Fibroblast of skin of scalp (primary cell): ENCODE measurements at regions not wholly inside any gene's neighbourhood (a gene's known extent, or its start where the extent isn't known, plus 50 kb on each side); places are given as distances from the start of the nearest gene placed in this dataset.

Source experiments
- DNase-seq: peaks from one replicate; pipeline ENCODE4 v3.0.0-alpha.2; 2013

GRCh38 chr5:166358127-166358830, 1933.2 kb upstream of the WWC1 start:
- DNase-seq, result no peak

DNA sequence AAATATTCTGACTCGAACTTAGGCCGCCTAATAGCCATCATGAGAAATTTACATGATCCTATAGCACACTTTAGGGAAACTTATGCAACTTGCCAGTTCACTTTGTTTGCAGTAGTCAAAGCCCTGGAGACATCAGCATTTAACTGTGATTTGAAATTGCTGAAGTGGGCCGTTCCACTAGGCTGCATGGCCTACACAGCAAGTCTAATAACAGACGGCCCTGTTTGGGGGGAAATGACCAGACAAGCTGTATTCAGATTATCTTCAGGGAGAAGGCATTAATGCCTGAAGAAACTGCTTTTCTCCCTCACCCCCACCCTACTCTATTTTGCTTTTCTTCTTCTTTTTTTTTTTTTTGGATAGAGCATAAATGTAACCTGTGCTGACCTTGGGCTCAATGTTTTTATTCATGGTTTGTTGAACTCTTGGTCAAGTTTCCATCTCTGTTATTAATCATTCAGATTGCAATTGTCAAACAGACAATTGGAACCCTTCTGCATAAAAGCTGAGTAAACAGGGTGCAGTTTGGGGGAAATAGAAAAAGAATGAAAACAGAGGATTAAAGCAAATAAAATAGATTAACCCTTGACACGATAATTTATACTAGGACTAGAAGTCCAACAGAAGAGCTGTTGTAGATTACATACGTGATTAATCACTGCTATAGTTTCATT, 1928.2 kb upstream of the WWC1 start:
- no peak for DNase-seq

DNA sequence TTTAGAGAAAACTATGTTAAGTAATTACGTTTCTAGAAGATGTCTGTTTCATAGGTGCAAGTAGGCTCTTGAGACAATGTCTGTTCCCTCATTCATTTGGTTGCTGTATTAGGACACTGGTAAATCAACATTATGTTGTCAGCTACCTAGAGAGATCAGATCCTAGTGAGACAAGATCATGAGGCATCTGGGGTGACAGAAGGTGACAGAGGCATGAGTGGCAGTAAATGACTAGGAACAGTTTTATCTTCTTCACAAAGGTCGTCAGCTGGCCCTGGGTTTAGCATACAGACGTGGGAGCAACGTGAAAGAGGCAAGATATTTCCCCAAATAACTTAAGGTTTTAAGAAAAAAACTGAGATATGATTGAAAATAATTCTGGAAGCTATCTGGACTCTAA, 1926.3 kb upstream of the WWC1 start:
- DNase-seq, result no peak

DNA sequence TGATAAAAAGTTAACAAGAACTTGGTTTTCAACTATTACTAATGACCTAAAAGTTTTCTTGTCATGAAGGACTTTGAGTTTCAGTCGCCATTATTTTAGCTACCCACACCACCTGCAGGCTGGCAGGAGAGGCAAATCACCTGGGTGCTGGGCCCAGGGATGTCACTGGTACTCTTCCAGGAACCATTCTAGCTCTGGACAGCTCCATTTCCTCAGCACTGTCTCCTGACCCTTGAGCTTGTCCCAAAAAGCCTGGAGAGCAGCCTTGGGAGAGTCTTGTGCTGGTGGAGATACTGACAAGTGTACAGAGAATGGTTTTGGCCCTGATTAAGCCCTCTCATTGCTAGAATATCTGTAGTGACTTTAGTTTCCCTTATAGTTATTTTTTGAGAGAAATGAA, 1924.1 kb upstream of the WWC1 start:
- DNase-seq, result no peak

DNA sequence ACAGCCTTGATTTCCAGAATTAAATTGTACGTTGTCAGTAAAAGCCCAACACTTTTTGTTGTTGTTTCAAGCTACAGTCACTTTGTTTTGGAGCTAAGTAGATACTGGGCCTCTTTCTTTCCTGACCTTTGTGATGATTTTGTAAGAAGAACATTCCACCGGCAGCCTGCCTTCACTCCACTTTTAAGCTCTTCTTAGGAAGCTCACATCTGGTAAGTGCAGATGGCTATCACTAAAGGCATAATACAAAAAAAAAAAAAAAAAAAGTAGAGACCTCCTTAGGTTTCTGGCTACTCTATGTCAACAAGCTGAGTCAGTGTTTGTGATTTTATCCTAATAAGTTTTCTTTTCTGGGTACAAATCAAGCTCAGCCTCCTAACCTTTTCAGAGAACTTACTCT, 1922.1 kb upstream of the WWC1 start:
- DNase-seq, result no peak

DNA sequence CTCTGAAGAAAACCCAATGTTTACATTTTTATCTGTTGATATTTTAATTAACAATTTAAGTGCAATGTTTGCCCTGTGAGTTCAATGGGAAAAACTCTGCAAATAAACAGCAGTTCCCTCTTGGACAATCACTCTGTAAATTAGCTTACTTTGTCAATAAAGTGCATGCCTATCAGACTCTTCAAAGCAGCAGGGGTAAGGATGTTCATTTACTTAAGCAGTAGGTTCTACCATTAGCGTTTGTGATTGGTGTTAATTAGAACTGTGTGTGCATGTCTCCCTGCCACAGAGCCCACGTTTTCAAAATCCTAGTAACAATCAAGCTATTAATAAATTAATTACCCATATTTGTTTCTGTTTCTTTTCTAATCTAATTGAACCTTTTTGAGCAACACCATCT, 1921.6 kb upstream of the WWC1 start:
- DNase-seq, result no peak

DNA sequence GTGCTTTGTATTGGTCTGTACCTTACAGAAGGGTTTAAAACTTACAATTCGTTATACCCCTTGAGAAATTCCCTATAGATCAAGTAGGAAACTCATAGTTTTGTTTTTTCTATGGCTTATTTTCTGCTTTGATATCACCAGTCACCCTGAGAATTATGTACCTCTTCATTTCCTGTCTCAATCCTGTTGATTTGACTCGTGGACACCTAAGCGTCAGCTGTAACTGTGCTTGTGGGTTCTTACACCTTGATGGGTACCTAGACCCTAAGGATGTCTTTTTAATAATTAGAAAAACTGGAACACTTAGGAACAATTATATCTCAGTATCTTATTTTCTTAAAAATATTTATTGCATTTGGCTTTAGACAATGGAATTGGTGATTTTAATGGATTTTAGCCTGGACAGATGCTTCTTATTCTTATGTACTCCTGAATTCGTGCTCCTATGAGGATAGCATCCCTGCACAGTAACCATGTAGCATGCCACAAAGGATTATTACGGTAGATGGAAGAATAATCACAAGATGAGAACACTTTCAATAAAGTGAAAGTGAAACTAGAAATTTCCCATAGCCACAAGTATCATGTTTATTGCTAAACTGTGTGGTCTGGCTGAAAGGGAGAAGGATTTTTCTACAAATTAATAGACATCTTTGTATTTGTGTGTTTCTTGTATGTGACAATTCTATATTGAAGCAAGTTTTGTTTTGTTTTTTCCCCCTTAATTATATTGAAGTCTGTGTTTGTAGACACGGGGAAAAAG, 1920.3 kb upstream of the WWC1 start:
- DNase-seq, result peak; percentile 32

GRCh38 chr5:166373817-166374216, 1917.6 kb upstream of the WWC1 start:
- no peak for DNase-seq

- no peak for DNase-seq
These were observed 1913.7 kb upstream of the WWC1 start for GRCh38 chr5:166377756-166378155.

DNA sequence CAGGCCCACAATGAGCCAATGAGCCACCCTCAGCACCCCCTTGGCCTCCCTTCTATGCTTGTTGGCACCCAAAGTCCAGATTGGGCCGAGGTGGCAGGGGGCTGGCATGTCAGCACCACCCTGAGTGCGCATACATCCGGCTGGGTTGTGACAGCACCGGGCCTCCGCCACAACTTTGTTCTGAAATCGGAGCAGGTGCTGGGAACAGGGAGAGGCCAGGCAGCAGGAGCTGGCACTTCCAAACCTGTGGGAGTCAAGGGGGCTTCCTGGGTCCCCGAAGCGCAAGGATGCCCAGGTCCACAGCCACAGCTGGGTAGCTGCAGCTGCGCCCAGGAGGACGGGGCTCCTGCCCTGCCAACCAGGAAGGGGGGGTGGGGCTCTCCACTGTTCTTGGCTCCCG, 1911.9 kb upstream of the WWC1 start:
- no peak for DNase-seq

GRCh38 chr5:166382031-166382430, 1909.4 kb upstream of the WWC1 start:
- no peak for DNase-seq

DNA sequence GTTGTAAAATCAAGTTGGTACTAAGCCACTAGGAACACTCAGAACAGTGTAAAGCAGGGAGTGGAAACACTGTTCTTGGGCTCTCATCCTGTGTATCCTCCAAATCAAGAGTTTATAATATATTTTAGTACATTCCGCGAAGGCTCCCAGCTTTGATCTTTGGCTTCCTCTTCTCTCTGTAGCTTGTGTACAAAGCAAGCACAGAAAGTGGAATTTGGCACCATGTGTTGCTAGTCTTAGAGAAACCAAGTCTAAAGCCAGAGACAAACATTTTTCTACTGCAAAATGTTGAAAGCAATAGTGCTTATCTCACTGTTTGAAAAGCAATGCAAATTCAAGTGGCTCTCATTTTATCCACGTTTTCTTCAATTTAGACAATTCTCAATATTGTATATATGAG, 1893.3 kb upstream of the WWC1 start:
- DNase-seq, result no peak

DNA sequence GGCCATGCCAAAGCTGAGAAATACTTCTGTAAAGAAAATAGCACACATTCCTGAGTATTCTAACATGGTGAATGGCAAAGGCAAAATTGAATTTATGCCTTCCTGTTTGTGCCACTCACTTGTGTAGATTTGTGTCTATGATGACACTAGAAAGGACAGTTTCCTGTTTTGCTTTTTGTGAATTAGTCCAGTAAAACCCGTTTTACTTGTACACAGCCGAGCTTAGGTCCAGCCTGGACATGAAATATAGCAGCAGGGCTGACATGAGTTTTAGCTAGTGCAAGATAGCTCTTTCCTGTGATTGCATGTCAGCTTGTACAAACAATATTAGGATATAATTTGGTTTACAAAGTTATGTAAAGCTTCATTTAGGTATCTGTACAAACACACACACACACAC, 1891.7 kb upstream of the WWC1 start:
- no peak for DNase-seq

DNA sequence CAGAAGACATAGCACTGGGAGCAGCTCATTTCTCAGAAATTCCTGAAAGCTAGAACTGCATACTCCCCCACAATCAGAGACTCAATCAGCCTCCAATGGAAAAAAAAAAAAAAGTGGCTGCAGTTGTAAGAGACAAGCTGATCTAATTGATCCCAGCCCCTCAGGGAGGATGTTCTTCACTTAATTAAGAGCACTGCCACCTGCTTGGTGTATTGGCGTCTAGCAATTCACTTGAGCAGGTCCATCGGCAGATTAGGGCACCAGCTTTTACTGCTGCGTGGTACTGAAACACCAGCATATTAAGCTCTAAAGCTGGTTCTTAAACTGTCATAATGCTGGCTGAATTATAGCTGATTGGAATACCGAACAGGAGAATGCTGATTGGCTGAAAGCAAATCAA, 1890.1 kb upstream of the WWC1 start:
- DNase-seq, result no peak

DNA sequence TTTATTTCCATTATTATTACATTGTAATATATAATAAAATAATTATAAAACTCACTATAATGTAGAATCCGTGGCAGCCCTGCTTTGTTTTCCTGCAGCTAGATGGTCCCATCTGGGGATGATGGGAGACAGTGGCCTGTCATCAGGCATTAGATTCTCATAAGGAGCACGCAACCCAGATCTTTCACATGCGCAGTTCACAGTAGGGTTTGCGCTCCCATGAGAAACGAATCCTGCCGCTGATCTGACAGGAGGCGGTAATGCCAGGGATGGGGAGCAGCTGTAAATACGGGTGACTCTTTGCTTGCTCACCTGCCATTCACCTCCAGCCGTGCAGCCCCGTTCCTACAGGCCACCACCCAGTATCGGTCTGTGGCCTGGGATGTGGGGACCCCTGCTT, 1879.3 kb upstream of the WWC1 start:
- no peak for DNase-seq

- no peak for DNase-seq
These were observed 1864.2 kb upstream of the WWC1 start for GRCh38 chr5:166427211-166427610.

GRCh38 chr5:166428264-166428803, 1863.1 kb upstream of the WWC1 start:
- DNase-seq, result no peak

DNA sequence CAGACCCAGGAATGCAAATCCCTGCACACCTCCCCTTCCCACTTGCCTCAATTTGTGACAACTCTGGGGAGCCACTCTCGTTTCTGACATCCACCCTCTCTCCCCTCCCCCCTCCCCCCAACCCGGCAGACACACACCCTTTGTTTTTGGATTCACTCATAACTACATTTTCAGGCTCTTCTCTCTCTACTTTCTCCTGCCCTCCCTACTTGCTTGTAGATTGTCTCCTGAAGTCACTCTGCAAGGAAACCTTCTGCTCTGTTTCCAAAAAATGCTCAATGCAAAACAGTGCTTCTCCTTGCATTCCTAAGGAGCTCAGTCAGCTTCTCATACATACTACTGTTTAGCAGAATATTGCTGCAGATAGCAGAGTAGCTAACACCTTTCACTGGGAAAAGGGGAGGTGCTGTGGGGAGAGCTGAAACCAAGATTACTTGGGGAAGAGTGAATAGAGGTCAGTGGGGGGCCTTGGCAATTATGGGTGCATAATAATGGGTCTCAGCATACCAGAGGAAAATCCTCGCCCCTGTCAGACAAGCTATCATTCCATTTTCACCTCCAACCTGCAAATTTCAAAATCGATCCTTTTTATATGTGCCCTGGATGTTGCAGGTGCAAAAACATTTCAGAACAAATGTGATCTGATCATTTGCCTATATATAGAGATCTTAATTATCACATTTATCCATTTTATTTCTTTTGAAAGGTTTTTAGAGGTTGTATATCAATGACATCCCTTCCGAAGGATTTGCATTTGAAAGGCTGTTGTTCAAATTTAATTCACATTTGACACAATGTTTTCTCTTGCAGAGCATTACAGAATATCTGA, 1860.7 kb upstream of the WWC1 start:
- DNase-seq, result no peak

GRCh38 chr5:166431456-166431855, 1860.0 kb upstream of the WWC1 start:
- DNase-seq, result no peak

- no peak for DNase-seq
These were observed 1857.8 kb upstream of the WWC1 start for GRCh38 chr5:166433679-166434078.

DNA sequence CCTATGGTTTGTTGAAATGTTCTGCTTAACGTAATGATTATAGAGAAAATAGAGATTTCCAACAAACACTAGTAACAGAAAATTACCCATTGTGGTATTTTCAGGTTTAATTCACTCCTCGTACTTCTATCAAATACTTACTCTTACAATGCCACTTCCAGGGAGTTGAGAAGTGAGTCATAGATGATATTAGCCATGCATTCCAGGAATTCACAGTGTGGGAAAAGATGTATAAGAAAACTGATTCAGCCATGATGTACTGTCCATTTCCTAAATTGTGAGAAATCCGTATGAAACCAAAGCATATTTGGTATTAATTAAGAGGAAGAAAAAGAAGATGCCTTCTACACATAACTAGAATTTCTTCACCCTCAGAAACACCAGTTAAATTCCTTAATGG, 1854.6 kb upstream of the WWC1 start:
- DNase-seq, result peak; percentile 70

- no peak for DNase-seq
These were observed 1805.1 kb upstream of the WWC1 start for GRCh38 chr5:166486348-166486747.

GRCh38 chr5:166488560-166488959, 1802.9 kb upstream of the WWC1 start:
- no peak for DNase-seq
